GM23338 (cell line): ENCODE measurements at regions not wholly inside any gene's neighbourhood (a gene's known extent, or its start where the extent isn't known, plus 50 kb on each side); places are given as distances from the start of the nearest gene placed in this dataset.

Experiments used
- ATAC-seq: fragments of 200-7000 bp; cut with Tn5 transposase; 3 replicates; pipeline ENCODE4 v1.9.1; 2020
- DNase-seq: peaks from one replicate; pipeline ENCODE4 v3.0.0-alpha.2; 2015; ENCODE audit warnings: low spot score
- H2AFZ ChIP-seq: fragments of 200-600 bp; sonication (generic); 2 replicates; pipeline ENCODE4 v1.8.0; 2016; ENCODE audit warnings: antibody characterized with exemption, mild to moderate bottlenecking, moderate library complexity
- H3F3A ChIP-seq: fragments of 200-600 bp; sonication (generic); replicated peaks from 2 replicates; pipeline ENCODE4 v1.8.0; 2017; ENCODE audit warnings: antibody characterized with exemption, mixed run types, low read depth
- H3K27ac ChIP-seq: fragments of 200-600 bp; sonication (generic); 2 replicates; pipeline ENCODE4 v1.6.1; 2016; ENCODE audit warnings: low read depth
- H3K27me3 ChIP-seq: fragments of 200-600 bp; sonication (generic); 2 replicates; pipeline ENCODE4 v1.8.0; 2016; ENCODE audit warnings: mild to moderate bottlenecking, mixed run types, moderate library complexity; ENCODE audit not compliant: insufficient read depth
- H3K36me3 ChIP-seq: fragments of 200-600 bp; sonication (generic); 2 replicates; pipeline ENCODE4 v1.8.0; 2016; ENCODE audit warnings: mild to moderate bottlenecking; ENCODE audit not compliant: insufficient read depth
- H3K4me1 ChIP-seq: fragments of 200-600 bp; sonication (generic); 2 replicates; pipeline ENCODE4 v1.8.0; 2016; ENCODE audit warnings: mild to moderate bottlenecking, moderate library complexity; ENCODE audit not compliant: insufficient read depth
- H3K4me2 ChIP-seq: fragments of 200-600 bp; sonication (generic); 2 replicates; pipeline ENCODE4 v1.7.1; 2017; ENCODE audit warnings: mixed run types
- H3K4me3 ChIP-seq: fragments of 200-600 bp; sonication (generic); 2 replicates; pipeline ENCODE4 v1.6.1; 2016; ENCODE audit warnings: mixed run types
- H3K79me2 ChIP-seq: fragments of 200-600 bp; sonication (generic); replicated peaks from 2 replicates; pipeline ENCODE4 v1.8.0; 2017; ENCODE audit warnings: mild to moderate bottlenecking; ENCODE audit not compliant: insufficient read depth
- H3K9me2 ChIP-seq: fragments of 200-600 bp; sonication (generic); 2 replicates; pipeline ENCODE4 v1.8.0; 2017; ENCODE audit not compliant: insufficient read depth
- H4K20me1 ChIP-seq: fragments of 200-600 bp; sonication (generic); replicated peaks from 2 replicates; pipeline ENCODE4 v1.8.0; 2017; ENCODE audit warnings: mild to moderate bottlenecking; ENCODE audit not compliant: insufficient read depth
- H3K27ac Mint-ChIP-seq: 2 replicates; pipeline ENCODE4 v1.8.0; 2020; ENCODE audit warnings: inconsistent platforms, mild to moderate bottlenecking, moderate library complexity, mixed read lengths
- H3K27me3 Mint-ChIP-seq: 3 replicates; pipeline ENCODE4 v1.8.0; 2022; ENCODE audit warnings: low read depth, mild to moderate bottlenecking, moderate library complexity, mixed read lengths, inconsistent platforms; ENCODE audit not compliant: insufficient read depth, poor library complexity
- H3K36me3 Mint-ChIP-seq: 3 replicates; pipeline ENCODE4 v1.8.0; 2021; ENCODE audit warnings: low read depth, mild to moderate bottlenecking, inconsistent platforms, moderate library complexity, mixed read lengths
- H3K4me1 Mint-ChIP-seq: 3 replicates; pipeline ENCODE4 v1.8.0; 2020; ENCODE audit warnings: mild to moderate bottlenecking, inconsistent platforms, mixed read lengths
- H3K4me3 Mint-ChIP-seq: 3 replicates; pipeline ENCODE4 v1.8.0; 2021; ENCODE audit warnings: moderate library complexity, mild to moderate bottlenecking, inconsistent platforms, mixed read lengths
- H3K9me3 Mint-ChIP-seq: 3 replicates; pipeline ENCODE4 v1.8.0; 2020; ENCODE audit warnings: moderate library complexity, mild to moderate bottlenecking, inconsistent platforms, mixed read lengths
- CREB1 ChIP-seq: fragments of 250-450 bp; sonication (Bioruptor Pico); IDR thresholded peaks from 2 replicates; pipeline ENCODE4 v1.5.0; 2020; ENCODE audit warnings: low read depth, mild to moderate bottlenecking, moderate library complexity
- EZH2 ChIP-seq: fragments of 200-600 bp; sonication (generic); IDR thresholded peaks from one replicate; pipeline ENCODE4 v1.8.0; 2017; ENCODE audit warnings: antibody characterized with exemption, mild to moderate bottlenecking, low read depth; ENCODE audit not compliant: unreplicated experiment
- EZH2phosphoT487 ChIP-seq: fragments of 200-600 bp; sonication (generic); IDR thresholded peaks from one replicate; pipeline ENCODE4 v1.8.1; 2018; ENCODE audit warnings: antibody characterized with exemption; ENCODE audit not compliant: unreplicated experiment
- JUNB ChIP-seq: IDR thresholded peaks from one replicate; pipeline ENCODE4 v1.6.1; 2016; ENCODE audit warnings: antibody characterized with exemption; ENCODE audit not compliant: unreplicated experiment
- POLR2AphosphoS5 ChIP-seq: IDR thresholded peaks from 2 replicates; pipeline ENCODE4 v1.6.1; 2016; ENCODE audit warnings: antibody characterized with exemption, low read depth
- STAT1 ChIP-seq: IDR thresholded peaks from one replicate; pipeline ENCODE4 v1.6.1; 2016; ENCODE audit warnings: antibody characterized with exemption; ENCODE audit not compliant: unreplicated experiment
- ZNF114 ChIP-seq: fragments of 250-450 bp; sonication (Bioruptor Pico); IDR thresholded peaks from 2 replicates; pipeline ENCODE4 v1.5.0; 2020; ENCODE audit warnings: mild to moderate bottlenecking, moderate library complexity
- ZNF331 ChIP-seq: fragments of 250-450 bp; sonication (Bioruptor Pico); IDR thresholded peaks from 2 replicates; pipeline ENCODE4 v1.5.0; 2020; ENCODE audit warnings: low read depth, mild to moderate bottlenecking, moderate library complexity
- TF ChIP-seq, protein P1 (sequence below): fragments of 250-450 bp; sonication (Bioruptor Pico); IDR thresholded peaks from 2 replicates; pipeline ENCODE4 v1.5.0; 2020; ENCODE audit warnings: mild to moderate bottlenecking, moderate library complexity
- TF ChIP-seq, protein P2 (sequence below): IDR thresholded peaks from one replicate; pipeline ENCODE4 v1.6.1; 2018; ENCODE audit warnings: antibody characterized with exemption; ENCODE audit not compliant: unreplicated experiment
- TF ChIP-seq, protein P3 (sequence below), 2 experiments: fragments of 200-600 bp in 1 of 2; sonication (generic) in 1 of 2; conservative IDR thresholded peaks; 2 replicates each; pipeline versions ENCODE4 v1.5.1 to v1.6.1; 2016 to 2017; ENCODE audit warnings: antibody characterized with exemption in 2 of 2, low read depth in 2 of 2, mild to moderate bottlenecking in 2 of 2, moderate library complexity in 1 of 2

DNA sequence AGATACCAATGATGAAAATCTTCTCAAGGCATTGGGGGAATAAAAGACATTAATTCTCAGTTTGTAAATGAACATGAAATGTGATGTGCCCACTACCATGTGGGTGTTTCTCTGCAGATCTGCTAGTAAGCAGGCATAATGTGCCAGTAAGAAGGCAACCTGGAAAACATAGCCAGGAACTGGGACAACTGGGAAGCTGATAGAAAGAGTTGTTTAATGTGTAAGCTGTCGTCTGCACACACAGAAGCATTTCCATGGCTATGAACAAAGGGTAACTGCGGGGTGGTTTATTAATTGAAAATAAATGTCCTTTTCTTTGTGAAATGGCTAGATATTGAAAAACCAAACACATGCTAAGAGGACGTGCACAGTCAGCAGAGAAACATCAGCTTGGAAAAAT, 52.0 kb downstream of the ZC3H11B start:
- no peaks in the 10 kb centered on the region for H3K9me3 Mint-ChIP-seq
- H3K27ac ChIP-seq, result no peak overlapping the region
- no peaks in the 10 kb centered on the region for H3K36me3 ChIP-seq
- H3K27me3 Mint-ChIP-seq, result peaks cover 3% of the 10 kb centered on the region
- H2AFZ ChIP-seq, result peak overlapping the region; percentile 6; the same call in 1 of the 2 replicates
- no peaks in the 10 kb centered on the region for H3K36me3 Mint-ChIP-seq
- no peak overlapping the region for H3K4me3 Mint-ChIP-seq
- ATAC-seq (no peak), DNase-seq (no peak)
- no peaks in the 10 kb centered on the region for H4K20me1 ChIP-seq
- no peaks in the 10 kb centered on the region; the same call in 1 of the 2 replicates for H3K4me1 ChIP-seq
- H3F3A ChIP-seq, result no peaks in the 10 kb centered on the region
- no peaks in the 10 kb centered on the region for H3K79me2 ChIP-seq
- no peaks in the 10 kb centered on the region for H3K9me2 ChIP-seq
- H3K4me3 ChIP-seq, result no peak overlapping the region
- H3K4me1 Mint-ChIP-seq, result peaks cover 9% of the 10 kb centered on the region
- H3K4me2 ChIP-seq, result no peak overlapping the region
- H3K27me3 ChIP-seq, result no peaks in the 10 kb centered on the region
- no peak overlapping the region for H3K27ac Mint-ChIP-seq
- TF ChIP-seq EZH2phosphoT487 (no peak), STAT1 (no peak), POLR2AphosphoS5 (no peak), CREB1 (CRISPR knock-in tag) (no peak), ZNF114 (CRISPR knock-in tag) (no peak), JUNB (no peak), ZNF331 (CRISPR knock-in tag) (no peak), EZH2 (no peak)
- TF ChIP-seq, protein P1, sequence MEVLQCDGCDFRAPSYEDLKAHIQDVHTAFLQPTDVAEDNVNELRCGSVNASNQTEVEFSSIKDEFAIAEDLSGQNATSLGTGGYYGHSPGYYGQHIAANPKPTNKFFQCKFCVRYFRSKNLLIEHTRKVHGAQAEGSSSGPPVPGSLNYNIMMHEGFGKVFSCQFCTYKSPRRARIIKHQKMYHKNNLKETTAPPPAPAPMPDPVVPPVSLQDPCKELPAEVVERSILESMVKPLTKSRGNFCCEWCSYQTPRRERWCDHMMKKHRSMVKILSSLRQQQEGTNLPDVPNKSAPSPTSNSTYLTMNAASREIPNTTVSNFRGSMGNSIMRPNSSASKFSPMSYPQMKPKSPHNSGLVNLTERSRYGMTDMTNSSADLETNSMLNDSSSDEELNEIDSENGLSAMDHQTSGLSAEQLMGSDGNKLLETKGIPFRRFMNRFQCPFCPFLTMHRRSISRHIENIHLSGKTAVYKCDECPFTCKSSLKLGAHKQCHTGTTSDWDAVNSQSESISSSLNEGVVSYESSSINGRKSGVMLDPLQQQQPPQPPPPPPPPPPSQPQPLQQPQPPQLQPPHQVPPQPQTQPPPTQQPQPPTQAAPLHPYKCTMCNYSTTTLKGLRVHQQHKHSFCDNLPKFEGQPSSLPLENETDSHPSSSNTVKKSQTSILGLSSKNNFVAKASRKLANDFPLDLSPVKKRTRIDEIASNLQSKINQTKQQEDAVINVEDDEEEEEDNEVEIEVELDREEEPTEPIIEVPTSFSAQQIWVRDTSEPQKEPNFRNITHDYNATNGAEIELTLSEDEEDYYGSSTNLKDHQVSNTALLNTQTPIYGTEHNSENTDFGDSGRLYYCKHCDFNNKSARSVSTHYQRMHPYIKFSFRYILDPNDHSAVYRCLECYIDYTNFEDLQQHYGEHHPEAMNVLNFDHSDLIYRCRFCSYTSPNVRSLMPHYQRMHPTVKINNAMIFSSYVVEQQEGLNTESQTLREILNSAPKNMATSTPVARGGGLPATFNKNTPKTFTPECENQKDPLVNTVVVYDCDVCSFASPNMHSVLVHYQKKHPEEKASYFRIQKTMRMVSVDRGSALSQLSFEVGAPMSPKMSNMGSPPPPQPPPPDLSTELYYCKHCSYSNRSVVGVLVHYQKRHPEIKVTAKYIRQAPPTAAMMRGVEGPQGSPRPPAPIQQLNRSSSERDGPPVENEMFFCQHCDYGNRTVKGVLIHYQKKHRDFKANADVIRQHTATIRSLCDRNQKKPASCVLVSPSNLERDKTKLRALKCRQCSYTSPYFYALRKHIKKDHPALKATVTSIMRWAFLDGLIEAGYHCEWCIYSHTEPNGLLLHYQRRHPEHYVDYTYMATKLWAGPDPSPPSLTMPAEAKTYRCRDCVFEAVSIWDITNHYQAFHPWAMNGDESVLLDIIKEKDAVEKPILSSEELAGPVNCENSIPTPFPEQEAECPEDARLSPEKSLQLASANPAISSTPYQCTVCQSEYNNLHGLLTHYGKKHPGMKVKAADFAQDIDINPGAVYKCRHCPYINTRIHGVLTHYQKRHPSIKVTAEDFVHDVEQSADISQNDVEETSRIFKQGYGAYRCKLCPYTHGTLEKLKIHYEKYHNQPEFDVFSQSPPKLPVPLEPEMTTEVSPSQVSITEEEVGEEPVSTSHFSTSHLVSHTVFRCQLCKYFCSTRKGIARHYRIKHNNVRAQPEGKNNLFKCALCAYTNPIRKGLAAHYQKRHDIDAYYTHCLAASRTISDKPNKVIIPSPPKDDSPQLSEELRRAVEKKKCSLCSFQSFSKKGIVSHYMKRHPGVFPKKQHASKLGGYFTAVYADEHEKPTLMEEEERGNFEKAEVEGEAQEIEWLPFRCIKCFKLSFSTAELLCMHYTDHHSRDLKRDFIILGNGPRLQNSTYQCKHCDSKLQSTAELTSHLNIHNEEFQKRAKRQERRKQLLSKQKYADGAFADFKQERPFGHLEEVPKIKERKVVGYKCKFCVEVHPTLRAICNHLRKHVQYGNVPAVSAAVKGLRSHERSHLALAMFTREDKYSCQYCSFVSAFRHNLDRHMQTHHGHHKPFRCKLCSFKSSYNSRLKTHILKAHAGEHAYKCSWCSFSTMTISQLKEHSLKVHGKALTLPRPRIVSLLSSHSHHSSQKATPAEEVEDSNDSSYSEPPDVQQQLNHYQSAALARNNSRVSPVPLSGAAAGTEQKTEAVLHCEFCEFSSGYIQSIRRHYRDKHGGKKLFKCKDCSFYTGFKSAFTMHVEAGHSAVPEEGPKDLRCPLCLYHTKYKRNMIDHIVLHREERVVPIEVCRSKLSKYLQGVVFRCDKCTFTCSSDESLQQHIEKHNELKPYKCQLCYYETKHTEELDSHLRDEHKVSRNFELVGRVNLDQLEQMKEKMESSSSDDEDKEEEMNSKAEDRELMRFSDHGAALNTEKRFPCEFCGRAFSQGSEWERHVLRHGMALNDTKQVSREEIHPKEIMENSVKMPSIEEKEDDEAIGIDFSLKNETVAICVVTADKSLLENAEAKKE, result no peak
- TF ChIP-seq, protein P2, sequence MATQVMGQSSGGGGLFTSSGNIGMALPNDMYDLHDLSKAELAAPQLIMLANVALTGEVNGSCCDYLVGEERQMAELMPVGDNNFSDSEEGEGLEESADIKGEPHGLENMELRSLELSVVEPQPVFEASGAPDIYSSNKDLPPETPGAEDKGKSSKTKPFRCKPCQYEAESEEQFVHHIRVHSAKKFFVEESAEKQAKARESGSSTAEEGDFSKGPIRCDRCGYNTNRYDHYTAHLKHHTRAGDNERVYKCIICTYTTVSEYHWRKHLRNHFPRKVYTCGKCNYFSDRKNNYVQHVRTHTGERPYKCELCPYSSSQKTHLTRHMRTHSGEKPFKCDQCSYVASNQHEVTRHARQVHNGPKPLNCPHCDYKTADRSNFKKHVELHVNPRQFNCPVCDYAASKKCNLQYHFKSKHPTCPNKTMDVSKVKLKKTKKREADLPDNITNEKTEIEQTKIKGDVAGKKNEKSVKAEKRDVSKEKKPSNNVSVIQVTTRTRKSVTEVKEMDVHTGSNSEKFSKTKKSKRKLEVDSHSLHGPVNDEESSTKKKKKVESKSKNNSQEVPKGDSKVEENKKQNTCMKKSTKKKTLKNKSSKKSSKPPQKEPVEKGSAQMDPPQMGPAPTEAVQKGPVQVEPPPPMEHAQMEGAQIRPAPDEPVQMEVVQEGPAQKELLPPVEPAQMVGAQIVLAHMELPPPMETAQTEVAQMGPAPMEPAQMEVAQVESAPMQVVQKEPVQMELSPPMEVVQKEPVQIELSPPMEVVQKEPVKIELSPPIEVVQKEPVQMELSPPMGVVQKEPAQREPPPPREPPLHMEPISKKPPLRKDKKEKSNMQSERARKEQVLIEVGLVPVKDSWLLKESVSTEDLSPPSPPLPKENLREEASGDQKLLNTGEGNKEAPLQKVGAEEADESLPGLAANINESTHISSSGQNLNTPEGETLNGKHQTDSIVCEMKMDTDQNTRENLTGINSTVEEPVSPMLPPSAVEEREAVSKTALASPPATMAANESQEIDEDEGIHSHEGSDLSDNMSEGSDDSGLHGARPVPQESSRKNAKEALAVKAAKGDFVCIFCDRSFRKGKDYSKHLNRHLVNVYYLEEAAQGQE, result no peak
- TF ChIP-seq, protein P3, sequence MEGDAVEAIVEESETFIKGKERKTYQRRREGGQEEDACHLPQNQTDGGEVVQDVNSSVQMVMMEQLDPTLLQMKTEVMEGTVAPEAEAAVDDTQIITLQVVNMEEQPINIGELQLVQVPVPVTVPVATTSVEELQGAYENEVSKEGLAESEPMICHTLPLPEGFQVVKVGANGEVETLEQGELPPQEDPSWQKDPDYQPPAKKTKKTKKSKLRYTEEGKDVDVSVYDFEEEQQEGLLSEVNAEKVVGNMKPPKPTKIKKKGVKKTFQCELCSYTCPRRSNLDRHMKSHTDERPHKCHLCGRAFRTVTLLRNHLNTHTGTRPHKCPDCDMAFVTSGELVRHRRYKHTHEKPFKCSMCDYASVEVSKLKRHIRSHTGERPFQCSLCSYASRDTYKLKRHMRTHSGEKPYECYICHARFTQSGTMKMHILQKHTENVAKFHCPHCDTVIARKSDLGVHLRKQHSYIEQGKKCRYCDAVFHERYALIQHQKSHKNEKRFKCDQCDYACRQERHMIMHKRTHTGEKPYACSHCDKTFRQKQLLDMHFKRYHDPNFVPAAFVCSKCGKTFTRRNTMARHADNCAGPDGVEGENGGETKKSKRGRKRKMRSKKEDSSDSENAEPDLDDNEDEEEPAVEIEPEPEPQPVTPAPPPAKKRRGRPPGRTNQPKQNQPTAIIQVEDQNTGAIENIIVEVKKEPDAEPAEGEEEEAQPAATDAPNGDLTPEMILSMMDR (conservative IDR thresholded peaks at IDR 0.05; ENCODE audit: low read depth in 2 of 2), result no peak
